ENCODE measurements at regions not wholly inside any gene's neighbourhood (a gene's known extent, or its start where the extent isn't known, plus 50 kb on each side); places are given as distances from the start of the nearest gene placed in this dataset.

- in situ Hi-C loops (cut with MboI; ENCODE audit: low pct_unique_long_range_greater_than_20kb, low sequenced_read_pairs, unreplicated experiment), result no loop called here
These were observed 411.7 kb downstream of the DMAC1 start for GRCh38 chr9:7387840-7388239.

GRCh38 chr9:7382304-7382703 lies 417.3 kb downstream of the DMAC1 start:
- TF ChIP-seq CTCF (IDR thresholded peaks at IDR 0.05; ENCODE audit: extremely low read depth, insufficient read depth, missing control alignments), result no peak
- DNase-seq (ENCODE audit: low spot score), result no peak
- in situ Hi-C loops (cut with MboI; ENCODE audit: low pct_unique_long_range_greater_than_20kb, low sequenced_read_pairs, unreplicated experiment), result no loop called here

More at GRCh38 chr9:7387840-7388239, 411.7 kb downstream of the DMAC1 start:
- DNase-seq (ENCODE audit: low spot score), result no peak
- no peak for TF ChIP-seq CTCF (IDR thresholded peaks at IDR 0.05; ENCODE audit: extremely low read depth, insufficient read depth, missing control alignments)

GRCh38 chr9:7377489-7377888 lies 422.1 kb downstream of the DMAC1 start:
- in situ Hi-C loops (cut with MboI; ENCODE audit: low pct_unique_long_range_greater_than_20kb, low sequenced_read_pairs, unreplicated experiment), result no loop called here
- TF ChIP-seq CTCF (IDR thresholded peaks at IDR 0.05; ENCODE audit: extremely low read depth, insufficient read depth, missing control alignments), result no peak
- DNase-seq (ENCODE audit: low spot score), result no peak

- no peak for TF ChIP-seq CTCF (IDR thresholded peaks at IDR 0.05; ENCODE audit: extremely low read depth, insufficient read depth, missing control alignments)
- DNase-seq (ENCODE audit: low spot score), result no peak
- in situ Hi-C loops (cut with MboI; ENCODE audit: low pct_unique_long_range_greater_than_20kb, low sequenced_read_pairs, unreplicated experiment), result no loop called here
These were observed 422.7 kb downstream of the DMAC1 start for GRCh38 chr9:7376833-7377232.

GRCh38 chr9:7376213-7376612 lies 423.4 kb downstream of the DMAC1 start:
- in situ Hi-C loops (cut with MboI; ENCODE audit: low pct_unique_long_range_greater_than_20kb, low sequenced_read_pairs, unreplicated experiment), result no loop called here
- DNase-seq (ENCODE audit: low spot score), result no peak
- TF ChIP-seq CTCF (IDR thresholded peaks at IDR 0.05; ENCODE audit: extremely low read depth, insufficient read depth, missing control alignments), result no peak

- no peak for TF ChIP-seq CTCF (IDR thresholded peaks at IDR 0.05; ENCODE audit: extremely low read depth, insufficient read depth, missing control alignments)
- in situ Hi-C loops (cut with MboI; ENCODE audit: low pct_unique_long_range_greater_than_20kb, low sequenced_read_pairs, unreplicated experiment), result no loop called here
- no peak for DNase-seq (ENCODE audit: low spot score)
These were observed 424.5 kb downstream of the DMAC1 start for GRCh38 chr9:7375013-7375511.

GRCh38 chr9:7370988-7371387 lies 428.6 kb downstream of the DMAC1 start:
- no peak for DNase-seq (ENCODE audit: low spot score)
- in situ Hi-C loops (cut with MboI; ENCODE audit: low pct_unique_long_range_greater_than_20kb, low sequenced_read_pairs, unreplicated experiment), result no loop called here
- no peak for TF ChIP-seq CTCF (IDR thresholded peaks at IDR 0.05; ENCODE audit: extremely low read depth, insufficient read depth, missing control alignments)
